HepG2 (cell line): ENCODE measurements at regions not wholly inside any gene's neighbourhood (a gene's known extent, or its start where the extent isn't known, plus 50 kb on each side); places are given as distances from the start of the nearest gene placed in this dataset.

Experiments
- ATAC-seq: fragments of 200-7000 bp; cut with Tn5 transposase; 3 replicates; pipeline ENCODE4 v1.9.1; 2020; ENCODE audit warnings: mild to moderate bottlenecking, moderate library complexity
- BruUV-seq: library from RNA; stranded (reverse); fragments of 400-500 nt; replicated peaks from 2 replicates; lab custom pipeline; 2021; lab: Mats Ljungman, UMichigan
- CTCF ChIA-PET: fragments of 300-600 bp; formaldehyde crosslinking; extraction: SDS; loops from one replicate; lab custom pipeline; 2021; ENCODE audit warnings: low total read pairs, inconsistent platforms, low intra/inter-chr PET ratio; lab: Yijun Ruan, JAX
- POLR2A ChIA-PET: fragments of 350-600 bp; sonication (Branson Sonifier 250); formaldehyde crosslinking; loops from one replicate; lab custom pipeline; 2020; ENCODE audit warnings: antibody characterized with exemption, inconsistent platforms; lab: Yijun Ruan, JAX
- DNase-seq: peaks from one replicate; pipeline ENCODE4 v3.0.0-alpha.2; 2015; ENCODE audit warnings: low spot score
- FAIRE-seq: peaks from 3 replicates; lab custom pipeline; 2011; peaks lifted over from hg19 to GRCh38; lab: Jason Lieb, UNC
- H2AFZ ChIP-seq: one replicate; pipeline ENCODE4 v1.6.1; 2011; ENCODE audit warnings: low read length, inconsistent platforms
- H3K27ac ChIP-seq: fragments of 300-600 bp; 3 replicates; pipeline ENCODE4 v1.8.0; 2011; ENCODE audit warnings: mixed run types, mild to moderate bottlenecking, mixed read lengths, low read length, inconsistent platforms; ENCODE audit not compliant: insufficient read depth; ENCODE audit errors: extremely low read length
- H3K27me3 ChIP-seq, 2 experiments: fragments of 200-600 bp in 1 of 2; 2 replicates in 1 of 2; 3 replicates in 1 of 2; pipeline versions ENCODE4 v1.6.0 to v1.8.0; 2011; ENCODE audit warnings: low read length in 2 of 2, mild to moderate bottlenecking in 2 of 2, moderate library complexity in 2 of 2, inconsistent platforms in 1 of 2; ENCODE audit not compliant: insufficient read depth in 2 of 2, control insufficient read depth in 1 of 2
- H3K36me3 ChIP-seq, 2 experiments: fragments of 200-600 bp in 1 of 2; replicated peaks in 1 of 2; 2 replicates in 1 of 2; 3 replicates in 1 of 2; pipeline versions ENCODE4 v1.5.1 to v1.8.0; 2011; ENCODE audit warnings: low read length in 2 of 2, inconsistent platforms in 1 of 2; ENCODE audit not compliant: insufficient read depth in 2 of 2, control insufficient read depth in 1 of 2
- H3K4me1 ChIP-seq: 2 replicates; pipeline ENCODE4 v1.5.1; 2012; ENCODE audit warnings: low read length, inconsistent platforms; ENCODE audit not compliant: insufficient read depth
- H3K4me2 ChIP-seq: 2 replicates; pipeline ENCODE4 v1.6.0; 2011; ENCODE audit warnings: low read depth, low read length, inconsistent platforms
- H3K4me3 ChIP-seq, 3 experiments: fragments of 200-600 bp in 1 of 3; sonication (generic), shearing (Covaris generic) in 1 of 3; replicated peaks in 1 of 3; 2 replicates each; pipeline ENCODE4 v1.5.1; 2011 to 2016; ENCODE audit warnings: low read length in 3 of 3, inconsistent platforms in 2 of 3, low read depth in 2 of 3, mild to moderate bottlenecking in 2 of 3, control low read depth in 1 of 3, mixed read lengths in 1 of 3; ENCODE audit not compliant: insufficient read depth in 1 of 3
- H3K79me2 ChIP-seq: one replicate; pipeline ENCODE4 v1.6.1; 2011; ENCODE audit warnings: low read length, inconsistent platforms; ENCODE audit not compliant: insufficient read depth
- H3K9ac ChIP-seq: 2 replicates; pipeline ENCODE4 v1.6.0; 2011; ENCODE audit warnings: mild to moderate bottlenecking, low read depth, low read length, inconsistent platforms; ENCODE audit not compliant: insufficient read depth
- H3K9me3 ChIP-seq: 2 replicates; pipeline ENCODE4 v1.5.1; 2012; ENCODE audit warnings: mild to moderate bottlenecking, low read length
- H4K20me1 ChIP-seq: 2 replicates; pipeline ENCODE4 v1.6.0; 2011; ENCODE audit warnings: inconsistent platforms, mild to moderate bottlenecking, low read length, moderate library complexity; ENCODE audit not compliant: insufficient read depth
- ARID5B ChIP-seq: IDR thresholded peaks from 2 replicates; pipeline ENCODE4 v1.4.0; 2020; ENCODE audit warnings: mild to moderate bottlenecking, missing genetic modification reagents
- JDP2 ChIP-seq: sonication (generic); formaldehyde crosslinking; IDR thresholded peaks from 2 replicates; pipeline ENCODE4 v1.8.1; 2022; ENCODE audit warnings: missing genetic modification reagents, borderline replicate concordance
- KDM5B ChIP-seq: sonication (generic); formaldehyde crosslinking; IDR thresholded peaks from 2 replicates; pipeline ENCODE4 v1.4.0; 2020; ENCODE audit warnings: missing genetic modification reagents, mild to moderate bottlenecking, borderline replicate concordance
- PBX3 ChIP-seq: sonication (generic); formaldehyde crosslinking; IDR thresholded peaks from 2 replicates; pipeline ENCODE4 v1.8.1; 2023; ENCODE audit warnings: missing genetic modification reagents, inconsistent platforms, borderline replicate concordance
- SATB2 ChIP-seq: sonication (generic); formaldehyde crosslinking; IDR thresholded peaks from 2 replicates; pipeline ENCODE4 v1.5.0; 2020; ENCODE audit warnings: missing genetic modification reagents
- SMYD3 ChIP-seq: sonication (generic); formaldehyde crosslinking; IDR thresholded peaks from 2 replicates; pipeline ENCODE4 v1.8.1; 2023; ENCODE audit warnings: mild to moderate bottlenecking, missing genetic modification reagents
- STAG1 ChIP-seq: sonication (generic); formaldehyde crosslinking; IDR thresholded peaks from 2 replicates; pipeline ENCODE4 v1.4.0; 2020; ENCODE audit warnings: missing genetic modification reagents
- U2AF2 ChIP-seq: fragments of 200-400 bp; formaldehyde crosslinking; IDR thresholded peaks from 2 replicates; pipeline ENCODE4 v1.6.1; 2017; ENCODE audit warnings: low read depth, mild to moderate bottlenecking, low read length
- ZNF24 ChIP-seq: fragments of 450-650 bp; IDR thresholded peaks from 2 replicates; pipeline ENCODE4 v1.6.1; 2017; ENCODE audit warnings: antibody characterized with exemption, mild to moderate bottlenecking
- ZNF337 ChIP-seq: sonication (generic); formaldehyde crosslinking; IDR thresholded peaks from 2 replicates; pipeline ENCODE4 v1.5.1; 2020; ENCODE audit warnings: missing genetic modification reagents, low read depth, mild to moderate bottlenecking, borderline replicate concordance
- ZNF724P ChIP-seq: sonication (generic); formaldehyde crosslinking; IDR thresholded peaks from 2 replicates; pipeline ENCODE4 v1.8.0; 2022; ENCODE audit warnings: missing genetic modification reagents, borderline replicate concordance
- WGBS: methylation state at CpG from one replicate; pipeline ENCODE4 v1.1.6; 2017; ENCODE audit warnings: low lambda C conversion rate; 5-methylcytosine and 5-hydroxymethylcytosine counted together
- in situ Hi-C: cut with HindIII; loops from 2 replicates; pipeline ENCODE4 v1.10.0; 2017; ENCODE audit warnings: low pct_unique_long_range_greater_than_20kb; ENCODE audit not compliant: extremely low pct_ligation_motif_present
- intact Hi-C: fragments of 100-400 bp; cut with micrococcal nuclease; formaldehyde crosslinking; loops from one replicate; pipeline ENCODE4 v1.10.0; 2022; ENCODE audit not compliant: unreplicated experiment

GRCh38 chr1:115198938-115199337, 109.6 kb upstream of the TSPAN2 start:
- Histone ChIP-seq H3K27ac (no peak overlapping the region), H3K4me1 (no peaks in the 10 kb centered on the region), H3K9me3 (no peaks in the 10 kb centered on the region), H3K79me2 (no peaks in the 10 kb centered on the region), H3K4me3 (no peak overlapping the region), H3K9ac (no peak overlapping the region), H3K27me3 (no peaks in the 10 kb centered on the region), H3K36me3 (no peaks in the 10 kb centered on the region), H3K4me2 (no peak overlapping the region), H2AFZ (no peak overlapping the region), H4K20me1 (no peaks in the 10 kb centered on the region)
- POLR2A ChIA-PET, result no interaction called here
- no TSS peak for BruUV-seq
- DNase-seq (no peak), FAIRE-seq (no peak), ATAC-seq (no peak)
- TF ChIP-seq STAG1 (no peak), SMYD3 (no peak), ZNF337 (CRISPR knock-in tag) (no peak), U2AF2 (no peak), ZNF24 (no peak), ARID5B (CRISPR knock-in tag) (no peak), SATB2 (CRISPR knock-in tag) (no peak), PBX3 (CRISPR knock-in tag) (no peak), JDP2 (CRISPR knock-in tag) (no peak), ZNF724P (no peak), KDM5B (CRISPR knock-in tag) (no peak)
- intact Hi-C loops, result no loop called here
- CTCF ChIA-PET, result no interaction called here
- in situ Hi-C loops, result no loop called here
- WGBS, result 17% methylated on average over 4 of the region's 4 CpGs
